ENCODE measurements at regions not wholly inside any gene's neighbourhood (a gene's known extent, or its start where the extent isn't known, plus 50 kb on each side); places are given as distances from the start of the nearest gene placed in this dataset.

DNA sequence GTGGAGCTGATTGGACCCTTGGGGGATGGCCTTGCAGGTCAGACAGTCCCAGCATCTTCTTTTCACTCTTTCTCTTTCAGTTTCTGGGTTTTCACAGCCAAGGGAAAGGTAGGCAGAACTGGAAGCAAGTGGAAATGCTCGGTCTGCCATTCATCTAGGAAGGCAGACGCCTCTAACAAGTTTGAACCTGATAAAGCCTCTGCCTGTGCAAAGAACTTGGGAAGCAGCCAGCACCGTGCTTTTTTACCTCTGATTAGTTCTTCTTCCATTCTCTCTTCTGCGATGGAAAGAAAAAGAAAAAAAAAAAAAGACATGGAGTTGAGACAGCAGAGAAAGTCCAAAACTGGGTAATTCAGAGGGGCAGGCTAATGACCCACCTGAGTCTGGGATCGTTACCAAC is 997.8 kb upstream of the EEF2KMT start:
- no peak for TF ChIP-seq POLR2A (IDR thresholded peaks at IDR 0.05)
- DNase-seq = no peak
- ATAC-seq = no peak
- peaks cover 0 to 17% (median 5%) of the 10 kb centered on the region in 12 donors for H3K9me3 ChIP-seq
- 50 to 64% (median 56%) methylated on average over 5 of the region's 5 CpGs for WGBS, 4 donors
- H3K27ac ChIP-seq = no peak overlapping the region
- intact Hi-C loops (cut with DNase I) = loop anchor here in 1 of 10 donors (10.0 kb wide), 1 partner anchor 61 kb away; no protein-coding TSS in a partner anchor
- H3K4me1 ChIP-seq = no peaks in the 10 kb centered on the region
- no peak overlapping the region for H3K4me3 ChIP-seq
- H3K27me3 ChIP-seq = no peaks in the 10 kb centered on the region
- no peaks in the 10 kb centered on the region for H3K36me3 ChIP-seq

DNA sequence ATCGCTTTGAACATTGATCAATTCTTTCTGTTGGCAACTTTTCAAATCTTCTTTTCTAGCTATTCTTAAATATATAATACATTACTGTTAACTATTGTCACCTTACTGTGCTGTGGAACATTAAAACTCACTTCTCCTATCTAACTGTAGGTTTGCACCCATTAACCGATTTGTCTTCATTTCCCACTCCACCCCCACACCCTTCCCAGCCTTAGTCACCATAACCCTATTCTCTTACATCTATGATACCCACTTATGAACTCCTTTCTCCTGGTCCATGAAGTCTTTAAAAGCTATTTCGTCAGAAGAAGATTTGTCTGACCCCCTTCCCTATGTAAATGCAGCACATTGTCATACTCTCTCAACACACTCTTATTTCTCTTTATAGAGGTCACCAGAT is 993.4 kb upstream of the EEF2KMT start:
- WGBS, 4 donors = 76 to 87% (median 81%) methylated on average over 3 of the region's 3 CpGs

DNA sequence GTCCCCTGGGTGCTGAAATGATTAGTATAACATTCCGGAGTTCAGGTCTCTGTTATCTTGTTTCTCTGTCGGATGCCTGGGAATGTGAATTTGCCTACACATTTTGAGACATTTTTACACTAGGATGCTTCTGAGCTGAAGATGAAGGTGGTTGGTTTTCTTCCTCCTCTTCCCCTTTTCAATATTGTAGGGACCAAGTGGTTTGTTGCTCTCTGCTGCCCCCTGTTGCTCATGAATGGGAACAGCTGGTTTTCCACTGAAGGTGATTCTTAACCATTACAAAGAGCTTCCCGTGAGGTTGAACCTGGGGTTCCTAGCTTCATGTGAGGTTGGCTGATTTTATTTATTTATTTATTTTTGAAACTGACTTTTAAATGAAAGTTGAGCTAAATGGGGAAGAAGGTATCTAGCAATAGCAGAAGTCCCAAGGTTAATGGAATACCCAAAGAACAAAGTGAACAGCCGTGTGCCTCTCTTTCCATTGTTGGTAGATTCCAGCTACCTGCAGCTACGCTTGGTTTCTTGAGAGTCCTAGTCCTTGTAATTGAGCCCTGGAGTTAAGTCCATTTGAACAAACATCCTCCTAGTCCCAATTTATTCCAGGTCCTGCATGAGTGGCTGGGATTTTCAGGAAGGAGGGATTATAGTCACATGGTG is 983.9 kb upstream of the EEF2KMT start:
- DNase-seq (no peak), ATAC-seq (no peak)
- H3K4me1 ChIP-seq = no peaks in the 10 kb centered on the region
- H3K27ac ChIP-seq = no peak overlapping the region
- H3K4me3 ChIP-seq = no peak overlapping the region
- no peaks in the 10 kb centered on the region for H3K36me3 ChIP-seq
- H3K27me3 ChIP-seq = no peaks in the 10 kb centered on the region
- no peak for TF ChIP-seq POLR2A (IDR thresholded peaks at IDR 0.05)
- TF ChIP-seq, protein P1, sequence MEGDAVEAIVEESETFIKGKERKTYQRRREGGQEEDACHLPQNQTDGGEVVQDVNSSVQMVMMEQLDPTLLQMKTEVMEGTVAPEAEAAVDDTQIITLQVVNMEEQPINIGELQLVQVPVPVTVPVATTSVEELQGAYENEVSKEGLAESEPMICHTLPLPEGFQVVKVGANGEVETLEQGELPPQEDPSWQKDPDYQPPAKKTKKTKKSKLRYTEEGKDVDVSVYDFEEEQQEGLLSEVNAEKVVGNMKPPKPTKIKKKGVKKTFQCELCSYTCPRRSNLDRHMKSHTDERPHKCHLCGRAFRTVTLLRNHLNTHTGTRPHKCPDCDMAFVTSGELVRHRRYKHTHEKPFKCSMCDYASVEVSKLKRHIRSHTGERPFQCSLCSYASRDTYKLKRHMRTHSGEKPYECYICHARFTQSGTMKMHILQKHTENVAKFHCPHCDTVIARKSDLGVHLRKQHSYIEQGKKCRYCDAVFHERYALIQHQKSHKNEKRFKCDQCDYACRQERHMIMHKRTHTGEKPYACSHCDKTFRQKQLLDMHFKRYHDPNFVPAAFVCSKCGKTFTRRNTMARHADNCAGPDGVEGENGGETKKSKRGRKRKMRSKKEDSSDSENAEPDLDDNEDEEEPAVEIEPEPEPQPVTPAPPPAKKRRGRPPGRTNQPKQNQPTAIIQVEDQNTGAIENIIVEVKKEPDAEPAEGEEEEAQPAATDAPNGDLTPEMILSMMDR (IDR thresholded peaks at IDR 0.05) = peak in 11 of 12 donors; percentile 7 to 49 (median 43)
- WGBS, 4 donors = 40 to 46% (median 42%) methylated on average over 5 of the region's 5 CpGs
- no peaks in the 10 kb centered on the region for H3K9me3 ChIP-seq
- intact Hi-C loops (cut with DNase I) = no loop called here

More for the DNA sequence above, 993.4 kb upstream of the EEF2KMT start:
- DNase-seq (no peak), ATAC-seq (no peak)
- H3K4me3 ChIP-seq = no peak overlapping the region
- peaks cover 0 to 31% (median 5%) of the 10 kb centered on the region in 12 donors for H3K9me3 ChIP-seq
- H3K36me3 ChIP-seq = no peaks in the 10 kb centered on the region
- intact Hi-C loops (cut with DNase I) = loop anchor here in 1 of 10 donors (10.0 kb wide), 1 partner anchor 56 kb away; no protein-coding TSS in a partner anchor
- no peaks in the 10 kb centered on the region for H3K4me1 ChIP-seq
- no peaks in the 10 kb centered on the region for H3K27me3 ChIP-seq
- no peak for TF ChIP-seq POLR2A (IDR thresholded peaks at IDR 0.05)
- TF ChIP-seq, protein P1 (IDR thresholded peaks at IDR 0.05) = no peak
- H3K27ac ChIP-seq = no peak overlapping the region

DNA sequence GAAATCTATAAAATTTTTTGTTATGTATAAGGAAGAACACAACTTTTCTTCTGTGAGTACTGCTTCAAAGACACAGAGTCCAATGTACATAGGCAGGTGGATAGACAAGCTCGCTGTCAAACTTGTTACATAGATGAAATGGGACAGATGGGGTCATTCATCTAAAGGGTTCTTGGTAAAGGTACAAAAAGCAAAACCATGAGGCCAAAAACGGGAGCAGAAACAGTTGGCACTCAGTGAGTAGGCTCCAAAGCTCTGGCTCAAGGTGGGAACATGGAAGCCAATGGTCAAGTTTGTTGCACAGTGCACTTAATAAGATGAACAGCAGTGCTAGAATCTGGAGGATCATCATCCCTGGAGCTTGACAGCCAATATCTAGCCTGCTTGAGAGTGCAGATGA is 979.0 kb upstream of the EEF2KMT start:
- Histone ChIP-seq H3K27me3 (no peaks in the 10 kb centered on the region), H3K27ac (no peak overlapping the region), H3K36me3 (no peaks in the 10 kb centered on the region), H3K4me1 (no peaks in the 10 kb centered on the region), H3K4me3 (no peak overlapping the region), H3K9me3 (peaks cover 0 to 2% (median 0%) of the 10 kb centered on the region in 12 donors)
- DNase-seq = no peak
- intact Hi-C loops (cut with DNase I) = loop anchor here in 1 of 10 donors (10.0 kb wide), 1 partner anchor 58 kb away; no protein-coding TSS in a partner anchor
- ATAC-seq = no peak
- TF ChIP-seq, protein P1 (IDR thresholded peaks at IDR 0.05) = no peak
- no peak for TF ChIP-seq POLR2A (IDR thresholded peaks at IDR 0.05)
- WGBS, 4 donors = 62 to 69% (median 67%) methylated on average over 2 of the region's 2 CpGs

All from heart left ventricle (tissue), 16 donors.